TTC549 (cell line): ENCODE measurements at regions not wholly inside any gene's neighbourhood (a gene's known extent, or its start where the extent isn't known, plus 50 kb on each side); places are given as distances from the start of the nearest gene placed in this dataset.
"Not testable (repeated sequence)": the region's sequence is repeated elsewhere in the genome, so short reads cannot be mapped to it uniquely, and the experiment has no call there.

Experiments
- FAIRE-seq: peaks from 2 replicates; lab custom pipeline; 2012; peaks lifted over from hg19 to GRCh38; lab: Jason Lieb, UNC

DNA sequence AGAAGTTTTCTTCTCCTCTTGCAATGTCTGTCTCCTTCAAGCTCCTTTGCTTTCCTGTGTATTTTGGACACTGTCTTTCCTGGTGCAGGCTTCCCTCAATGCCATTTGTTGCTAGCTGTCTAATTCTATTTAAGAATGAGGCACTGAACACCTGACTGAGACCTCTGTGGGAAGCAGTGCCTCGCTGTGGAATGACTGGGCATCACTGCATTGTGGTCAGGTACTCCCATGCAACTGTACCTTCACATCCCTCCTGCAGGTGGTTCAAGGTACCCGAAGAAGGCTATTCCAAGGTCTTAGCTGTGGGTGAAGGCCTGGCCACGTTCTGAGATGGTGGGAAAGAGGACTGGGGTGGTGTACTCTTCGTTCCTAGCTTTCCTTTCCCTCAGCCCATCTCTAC lies 152.8 kb upstream of the CTAGE1 start:
- no peak for FAIRE-seq

DNA sequence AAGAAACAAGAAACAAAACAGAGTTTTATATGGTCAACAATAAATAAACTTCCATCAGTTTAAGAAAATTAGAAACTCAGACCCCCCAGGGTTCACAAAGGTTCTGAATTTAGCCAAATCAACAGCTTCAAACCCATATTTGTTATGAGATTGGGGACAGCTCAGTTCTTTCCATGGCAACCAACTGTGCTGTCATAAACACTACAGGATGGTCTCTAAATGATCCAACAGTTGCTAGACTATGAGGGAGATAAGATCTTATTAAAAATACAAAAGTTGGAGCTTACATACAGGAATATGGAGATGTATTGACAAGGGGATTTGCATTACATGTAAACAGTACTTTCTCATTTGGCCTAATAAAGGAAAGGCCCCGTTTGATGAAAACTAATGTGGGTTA lies 154.6 kb upstream of the CTAGE1 start:
- no peak for FAIRE-seq

GRCh38 chr18:22579271-22579670 lies 161.6 kb upstream of the CTAGE1 start:
- no peak for FAIRE-seq

DNA sequence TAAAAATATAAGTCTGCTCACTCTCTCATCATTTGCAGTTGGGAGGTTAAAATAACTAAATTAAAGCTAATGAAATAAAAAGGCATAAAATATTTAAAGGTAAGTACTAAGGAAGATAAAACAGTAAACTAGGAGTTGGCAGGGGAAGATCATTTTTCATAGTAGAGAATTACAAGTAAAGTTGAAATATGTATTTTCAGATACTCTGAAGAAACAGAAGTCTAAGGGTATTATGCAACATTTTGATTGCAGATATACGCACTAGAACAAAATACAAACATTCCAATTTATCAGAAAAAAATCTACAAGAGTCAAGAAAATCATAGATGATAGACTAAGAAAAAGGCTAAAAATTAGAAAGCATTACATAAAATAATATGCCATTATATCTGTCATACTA lies 167.6 kb upstream of the CTAGE1 start:
- FAIRE-seq = no peak

- FAIRE-seq = no peak
Observed at GRCh38 chr18:22585821-22586220, 168.1 kb upstream of the CTAGE1 start.

DNA sequence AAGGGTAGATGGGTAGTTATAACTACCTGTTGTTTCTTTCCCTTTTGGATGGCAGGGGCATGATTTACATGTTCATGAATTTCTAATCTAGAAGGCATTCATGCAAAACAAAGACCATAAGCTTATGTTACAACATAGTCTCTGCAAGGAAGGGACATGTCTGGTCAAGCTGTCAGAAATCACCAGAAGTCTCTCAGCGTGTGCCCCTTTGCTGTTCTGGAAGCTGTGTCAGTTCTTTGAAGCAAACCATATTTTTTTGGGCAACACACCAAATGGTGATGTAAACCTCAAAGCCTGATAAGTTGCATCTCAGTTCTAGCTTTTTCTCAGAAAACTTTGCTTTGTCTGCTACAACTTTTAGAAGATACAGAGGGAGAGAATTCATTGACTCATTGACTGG lies 173.5 kb upstream of the CTAGE1 start:
- FAIRE-seq = no peak

- FAIRE-seq = no peak
Observed at GRCh38 chr18:22594155-22594690, 176.5 kb upstream of the CTAGE1 start.

- no peak for FAIRE-seq
Observed at GRCh38 chr18:22601481-22601880, 183.8 kb upstream of the CTAGE1 start.

- FAIRE-seq = not testable (repeated sequence)
Observed at GRCh38 chr18:22602456-22602855, 184.7 kb upstream of the CTAGE1 start.

DNA sequence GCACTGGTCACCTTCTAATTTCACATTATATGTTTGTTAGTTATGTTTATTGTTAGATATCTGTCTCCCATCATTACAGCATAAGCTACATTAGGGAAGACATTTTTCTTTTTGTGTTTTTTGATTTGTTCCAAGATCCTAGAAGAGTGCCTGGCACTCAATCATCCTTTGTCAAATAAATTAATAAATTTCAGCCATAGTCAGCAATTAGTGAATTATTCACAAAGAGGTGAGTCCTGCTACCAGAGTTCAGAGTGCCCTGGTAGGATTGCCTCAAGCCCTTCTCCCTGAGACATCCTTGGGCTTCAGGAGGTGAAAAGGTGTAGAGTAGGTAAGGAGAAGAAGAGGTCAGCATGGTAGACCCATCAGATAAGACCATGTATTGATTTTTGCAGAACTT lies 186.2 kb upstream of the CTAGE1 start:
- FAIRE-seq = no peak

DNA sequence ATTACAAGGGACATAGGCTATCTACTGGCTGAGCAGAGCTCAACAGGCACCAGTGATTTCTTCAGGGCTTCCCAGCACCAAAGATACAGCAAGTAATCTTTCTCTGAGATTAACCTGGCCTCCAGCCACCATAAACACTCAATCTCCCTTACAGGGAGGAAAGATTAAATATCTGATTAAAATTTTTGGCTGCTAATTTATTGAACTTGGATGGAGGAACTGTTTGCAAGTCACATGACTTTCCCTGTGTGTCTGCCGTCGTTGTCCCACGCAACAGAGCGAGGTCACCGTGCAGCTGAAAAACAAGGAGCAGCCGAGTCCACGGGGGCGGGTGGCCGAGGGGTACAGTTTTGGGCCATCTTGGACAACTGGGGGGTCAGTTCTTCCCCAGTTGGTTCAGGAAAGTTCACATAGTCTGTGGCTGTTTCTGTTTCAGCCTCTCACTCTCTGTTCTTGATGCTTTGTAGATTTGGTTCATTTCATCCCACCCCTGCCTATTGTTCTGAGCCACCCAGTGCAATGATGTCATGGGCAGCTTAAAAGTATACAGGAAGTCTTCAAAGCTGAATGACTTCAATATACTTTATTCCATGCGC lies 186.8 kb upstream of the CTAGE1 start:
- no peak for FAIRE-seq

- no peak for FAIRE-seq
Observed at GRCh38 chr18:22604986-22605421, 187.3 kb upstream of the CTAGE1 start.

GRCh38 chr18:22605736-22606135 lies 188.0 kb upstream of the CTAGE1 start:
- FAIRE-seq = no peak

- no peak for FAIRE-seq
Observed at GRCh38 chr18:22606563-22607283, 189.0 kb upstream of the CTAGE1 start.

GRCh38 chr18:22607284-22607635 lies 189.5 kb upstream of the CTAGE1 start:
- FAIRE-seq = no peak

GRCh38 chr18:22608847-22609246 lies 191.1 kb upstream of the CTAGE1 start:
- FAIRE-seq = no peak

GRCh38 chr18:22609642-22610041 lies 191.9 kb upstream of the CTAGE1 start:
- FAIRE-seq = no peak

- FAIRE-seq = no peak
Observed at GRCh38 chr18:22613058-22613690, 195.5 kb upstream of the CTAGE1 start.

- FAIRE-seq = no peak
Observed at GRCh38 chr18:22613788-22614187, 196.1 kb upstream of the CTAGE1 start.

DNA sequence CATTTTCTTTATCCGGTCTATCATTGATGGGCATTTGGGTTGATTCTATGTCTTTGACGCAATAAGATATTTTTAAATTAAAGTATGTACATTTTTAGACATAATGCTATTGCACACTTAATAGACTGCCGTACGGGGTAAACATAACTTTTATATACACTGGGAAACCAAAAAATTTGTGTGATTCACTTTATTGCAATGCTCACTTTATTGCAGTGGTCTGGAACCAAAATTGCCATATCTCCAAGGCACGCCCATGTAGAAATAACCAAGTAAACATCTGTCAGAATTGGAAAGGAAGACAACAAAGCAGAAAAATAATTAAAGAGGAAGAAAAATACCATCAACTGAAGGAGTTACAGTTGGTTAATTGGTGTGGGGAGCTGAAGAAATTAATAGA lies 205.8 kb upstream of the CTAGE1 start:
- FAIRE-seq = no peak

DNA sequence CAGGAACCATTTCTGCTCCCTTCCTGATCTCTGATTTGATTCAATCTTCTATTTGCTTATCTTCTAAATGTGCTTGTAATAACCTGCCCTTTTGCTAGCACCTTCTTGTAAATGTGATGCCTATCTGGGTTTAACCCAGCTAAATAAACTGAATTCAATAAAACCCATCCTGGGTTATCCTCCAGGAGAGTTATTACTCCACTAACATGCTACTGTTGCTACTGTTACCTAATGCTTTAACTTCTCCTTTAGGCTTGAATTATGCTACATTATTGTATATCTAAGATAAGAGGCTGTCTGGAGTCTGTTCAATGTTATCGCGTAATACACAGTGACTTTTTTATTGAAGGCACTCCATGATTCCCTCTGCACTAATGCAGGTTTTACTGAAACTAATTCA lies 206.5 kb upstream of the CTAGE1 start:
- FAIRE-seq = no peak

- no peak for FAIRE-seq
Observed at GRCh38 chr18:22625406-22625805, 207.7 kb upstream of the CTAGE1 start.

DNA sequence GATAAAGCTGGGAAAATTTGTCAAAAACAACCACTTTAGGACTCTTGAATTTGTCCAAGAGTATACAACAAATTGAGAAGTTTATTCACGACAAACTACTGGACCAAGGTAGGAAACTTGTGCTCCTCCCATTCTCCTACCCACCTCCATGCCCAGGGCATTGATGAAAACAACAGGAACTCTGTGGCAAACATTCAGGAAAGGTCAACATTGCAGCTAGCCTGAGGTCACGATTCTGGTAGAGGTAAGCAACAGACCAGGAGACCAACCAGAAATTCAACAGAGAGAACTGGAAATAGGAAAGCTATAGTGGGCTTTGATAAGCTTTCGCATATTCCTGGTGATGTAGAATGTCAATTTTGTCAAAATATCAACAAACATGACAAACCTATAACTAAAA lies 209.1 kb upstream of the CTAGE1 start:
- FAIRE-seq = no peak

- FAIRE-seq = no peak
Observed at GRCh38 chr18:22627506-22627905, 209.8 kb upstream of the CTAGE1 start.
